Peyer's patch (tissue), 4 donors: ENCODE measurements at regions not wholly inside any gene's neighbourhood (a gene's known extent, or its start where the extent isn't known, plus 50 kb on each side); places are given as distances from the start of the nearest gene placed in this dataset.

ENCODE experiments used
- DNase-seq, 3 donors: peaks; one replicate each; pipeline ENCODE4 v3.0.0-alpha.2; 2017 to 2019
- H3K27ac ChIP-seq, 4 donors: fragments of 200-600 bp; sonication (generic); one replicate each; pipeline ENCODE4 v1.5.1; 2016 to 2019
- H3K27me3 ChIP-seq, 2 donors: fragments of 200-600 bp; sonication (generic); one replicate each; pipeline ENCODE4 v1.5.1; 2019
- H3K36me3 ChIP-seq, 3 donors: fragments of 200-600 bp; sonication (generic); one replicate each; pipeline ENCODE4 v1.5.1; 2016 to 2019
- H3K4me1 ChIP-seq, 4 donors: fragments of 200-600 bp; sonication (generic); one replicate each; pipeline ENCODE4 v1.5.1; 2016 to 2019
- H3K4me3 ChIP-seq, 4 donors: fragments of 200-600 bp; sonication (generic); 1 replicate in 3 of 4; 2 replicates in 1 of 4; pipeline ENCODE4 v1.5.1; 2016 to 2019; ENCODE audit warnings: mild to moderate bottlenecking in 1 of 4
- H3K9me3 ChIP-seq, 4 donors: fragments of 200-600 bp; sonication (generic); one replicate each; pipeline ENCODE4 v1.5.1; 2016 to 2019; ENCODE audit warnings: mild to moderate bottlenecking in 1 of 4
- CTCF ChIP-seq, 6 experiments: fragments of 450-650 bp in 4 of 6; fragments of 200-600 bp in 2 of 6; sonication (generic) in 1 of 6; IDR thresholded peaks; one replicate each; pipeline ENCODE4 v1.5.1; 2017 to 2019; ENCODE audit warnings: antibody characterized with exemption in 6 of 6, mild to moderate bottlenecking in 3 of 6, moderate library complexity in 1 of 6
- POLR2A ChIP-seq, 2 donors: fragments of 450-650 bp; IDR thresholded peaks; one replicate each; pipeline ENCODE4 v1.5.1; 2017; ENCODE audit warnings: antibody characterized with exemption in 2 of 2, mild to moderate bottlenecking in 2 of 2, moderate library complexity in 2 of 2

- no peaks in the 10 kb centered on the region for H3K9me3 ChIP-seq
- no peaks in the 10 kb centered on the region for H3K27me3 ChIP-seq
- H3K36me3 ChIP-seq = no peaks in the 10 kb centered on the region
- TF ChIP-seq POLR2A (IDR thresholded peaks at IDR 0.05) = no peak
- H3K4me3 ChIP-seq = no peak overlapping the region
- no peak for DNase-seq
- no peaks in the 10 kb centered on the region for H3K4me1 ChIP-seq
- H3K27ac ChIP-seq = no peak overlapping the region
Observed at GRCh38 chr4:24131954-24132673, 242.3 kb upstream of the PPARGC1A start.

- Histone ChIP-seq H3K4me1 (no peaks in the 10 kb centered on the region), H3K9me3 (no peaks in the 10 kb centered on the region), H3K27me3 (no peaks in the 10 kb centered on the region), H3K27ac (no peak overlapping the region), H3K4me3 (no peak overlapping the region), H3K36me3 (no peaks in the 10 kb centered on the region)
- no peak for TF ChIP-seq CTCF (IDR thresholded peaks at IDR 0.05)
- DNase-seq = no peak
Observed at GRCh38 chr4:24130637-24131036, 240.8 kb upstream of the PPARGC1A start.

- DNase-seq = no peak
- no peak overlapping the region for H3K4me3 ChIP-seq
- TF ChIP-seq CTCF (IDR thresholded peaks at IDR 0.05) = no peak
- TF ChIP-seq POLR2A (IDR thresholded peaks at IDR 0.05) = no peak
- H3K36me3 ChIP-seq = no peaks in the 10 kb centered on the region
- H3K27me3 ChIP-seq = no peaks in the 10 kb centered on the region
- H3K27ac ChIP-seq = no peak overlapping the region
- H3K4me1 ChIP-seq = no peaks in the 10 kb centered on the region
- H3K9me3 ChIP-seq = no peaks in the 10 kb centered on the region
Observed at GRCh38 chr4:24126776-24127175, 236.9 kb upstream of the PPARGC1A start.

GRCh38 chr4:24121395-24122175 is 231.7 kb upstream of the PPARGC1A start:
- H3K9me3 ChIP-seq = no peaks in the 10 kb centered on the region
- H3K27me3 ChIP-seq = no peaks in the 10 kb centered on the region
- H3K36me3 ChIP-seq = no peaks in the 10 kb centered on the region
- no peak overlapping the region for H3K27ac ChIP-seq
- no peaks in the 10 kb centered on the region for H3K4me1 ChIP-seq
- DNase-seq = no peak
- H3K4me3 ChIP-seq = no peak overlapping the region
- TF ChIP-seq CTCF (IDR thresholded peaks at IDR 0.05) = no peak
- TF ChIP-seq POLR2A (IDR thresholded peaks at IDR 0.05) = no peak

- no peak overlapping the region for H3K27ac ChIP-seq
- no peaks in the 10 kb centered on the region for H3K36me3 ChIP-seq
- H3K27me3 ChIP-seq = no peaks in the 10 kb centered on the region
- no peak overlapping the region for H3K4me3 ChIP-seq
- H3K4me1 ChIP-seq = no peaks in the 10 kb centered on the region
- H3K9me3 ChIP-seq = no peaks in the 10 kb centered on the region
- TF ChIP-seq POLR2A (IDR thresholded peaks at IDR 0.05) = no peak
- TF ChIP-seq CTCF (IDR thresholded peaks at IDR 0.05) = no peak
- DNase-seq = no peak
Observed at GRCh38 chr4:24117975-24118374, 228.1 kb upstream of the PPARGC1A start.

- no peak overlapping the region for H3K4me3 ChIP-seq
- no peaks in the 10 kb centered on the region for H3K9me3 ChIP-seq
- H3K36me3 ChIP-seq = no peaks in the 10 kb centered on the region
- no peak overlapping the region for H3K27ac ChIP-seq
- no peak for DNase-seq
- no peaks in the 10 kb centered on the region for H3K27me3 ChIP-seq
- H3K4me1 ChIP-seq = no peaks in the 10 kb centered on the region
- TF ChIP-seq POLR2A (IDR thresholded peaks at IDR 0.05) = no peak
Observed at GRCh38 chr4:24116107-24116506, 226.3 kb upstream of the PPARGC1A start.
